ENCODE measurements at regions not wholly inside any gene's neighbourhood (a gene's known extent, or its start where the extent isn't known, plus 50 kb on each side); places are given as distances from the start of the nearest gene placed in this dataset.

- Histone ChIP-seq H3K79me2 (ENCODE audit: insufficient read depth, low read length) (no peaks in the 10 kb centered on the region), H3K27me3 (ENCODE audit: control insufficient read depth in 1 of 2, insufficient read depth in 2 of 2, low read length in 2 of 2) (peaks cover 6 to 23% of the 10 kb centered on the region in 2 experiments; a peak in 4 of 5 replicates), H3K4me1 (ENCODE audit: insufficient read depth, low read length) (no peaks in the 10 kb centered on the region), H3K4me2 (ENCODE audit: low read depth, low read length) (no peak overlapping the region), H4K20me1 (ENCODE audit: insufficient read depth, low read length) (no peaks in the 10 kb centered on the region), H3K9ac (ENCODE audit: insufficient read depth, low read depth, low read length) (no peak overlapping the region), H2AFZ (ENCODE audit: low read length) (no peak overlapping the region), H3K36me3 (replicated peaks in 1 of 2; ENCODE audit: control insufficient read depth in 1 of 2, insufficient read depth in 2 of 2, low read length in 2 of 2) (no peaks in the 10 kb centered on the region), H3K4me3 (replicated peaks in 1 of 3; ENCODE audit: insufficient read depth in 1 of 3, low read depth in 2 of 3, low read length in 3 of 3) (no peak overlapping the region), H3K9me3 (ENCODE audit: low read length) (no peaks in the 10 kb centered on the region), H3K27ac (ENCODE audit: extremely low read length, insufficient read depth, low read length) (no peak overlapping the region)
- DNase-seq (ENCODE audit: low spot score) (peak; percentile 45), FAIRE-seq (no peak), ATAC-seq (no peak; the same call in 2 of the 3 replicates)
- no TSS peak for BruUV-seq (replicated peaks)
- WGBS (ENCODE audit: low lambda C conversion rate) = no CpG with 5 or more reads among the region's 1 CpG
- no peak for TF ChIP-seq KDM6A (CRISPR knock-in tag; IDR thresholded peaks at IDR 0.05; ENCODE audit: low read depth)
- no peak for TF ChIP-seq EED (CRISPR knock-in tag; IDR thresholded peaks at IDR 0.05)
- TF ChIP-seq FOSL2 (CRISPR knock-in tag; IDR thresholded peaks at IDR 0.05) = peak; percentile 77
- TF ChIP-seq ARID5B (CRISPR knock-in tag; IDR thresholded peaks at IDR 0.05) = peak; percentile 50; the same call in 1 of the 2 replicates
- peak; percentile 39; the same call in 1 of the 2 replicates for TF ChIP-seq FOXA3 (CRISPR knock-in tag; IDR thresholded peaks at IDR 0.05)
- TF ChIP-seq E2F1 (CRISPR knock-in tag; IDR thresholded peaks at IDR 0.05) = no peak
- no peak for TF ChIP-seq AFF4 (CRISPR knock-in tag; IDR thresholded peaks at IDR 0.05)
- TF ChIP-seq NR2F1 (CRISPR knock-in tag; IDR thresholded peaks at IDR 0.05) = no peak
- TF ChIP-seq ZNF460 (CRISPR knock-in tag; IDR thresholded peaks at IDR 0.05; ENCODE audit: borderline replicate concordance) = no peak
- intact Hi-C loops (cut with micrococcal nuclease; ENCODE audit: unreplicated experiment) (no loop called here), in situ Hi-C loops (cut with HindIII; ENCODE audit: extremely low pct_ligation_motif_present, low pct_unique_long_range_greater_than_20kb) (no loop called here)
- POLR2A ChIA-PET = interaction anchor here (2.0 kb wide), 1 partner anchor 9 kb away, joined by 7 read pairs; no protein-coding TSS in a partner anchor
- CTCF ChIA-PET (ENCODE audit: low intra/inter-chr PET ratio, low total read pairs) = no interaction called here
Measured at GRCh38 chr3:127121885-127122284, 71.0 kb upstream of the PRR23E start.
